H1 (cell line): ENCODE measurements at regions not wholly inside any gene's neighbourhood (a gene's known extent, or its start where the extent isn't known, plus 50 kb on each side); places are given as distances from the start of the nearest gene placed in this dataset.

ENCODE experiments used
- CTCF ChIA-PET: fragments of 300-600 bp; sonication (Branson Sonifier 250); formaldehyde crosslinking; loops from one replicate; lab custom pipeline; 2021; ENCODE audit not compliant: partially characterized antibody; lab: Charles Lee
- POLR2A ChIA-PET: fragments of 300-600 bp; sonication (Branson Sonifier 250); formaldehyde crosslinking; loops from one replicate; lab custom pipeline; 2021; ENCODE audit warnings: inconsistent platforms; ENCODE audit not compliant: partially characterized antibody; lab: Charles Lee
- DNase-seq, 2 experiments: peaks; one replicate each; pipeline versions ENCODE4 v3.0.0 to v3.0.0-alpha.2; 2010 to 2022; ENCODE audit warnings: low spot score in 2 of 2, low read depth in 1 of 2, mixed read lengths in 1 of 2
- FAIRE-seq: peaks from 2 replicates; lab custom pipeline; 2011; peaks lifted over from hg19 to GRCh38; lab: Jason Lieb, UNC
- H2AFZ ChIP-seq: 2 replicates; pipeline ENCODE4 v1.8.1; 2012; ENCODE audit warnings: low read length, inconsistent platforms
- H2AK5ac ChIP-seq: 2 replicates; pipeline ENCODE4 v1.6.1; 2013; ENCODE audit warnings: low read depth, low read length
- H2BK120ac ChIP-seq: replicated peaks from 2 replicates; pipeline ENCODE3; 2013; ENCODE audit warnings: low read depth, low read length, inconsistent platforms
- H2BK12ac ChIP-seq: 2 replicates; pipeline ENCODE4 v1.6.1; 2013; ENCODE audit warnings: low read depth, low read length
- H2BK15ac ChIP-seq: 2 replicates; pipeline ENCODE4 v1.6.1; 2013; ENCODE audit warnings: low read length
- H2BK20ac ChIP-seq: 2 replicates; pipeline ENCODE4 v1.6.1; 2013; ENCODE audit warnings: low read length
- H2BK5ac ChIP-seq: 2 replicates; pipeline ENCODE4 v1.6.1; 2013; ENCODE audit warnings: low read depth, low read length
- H3K14ac ChIP-seq: 2 replicates; pipeline ENCODE4 v1.6.1; 2013; ENCODE audit warnings: inconsistent platforms; ENCODE audit not compliant: insufficient read length
- H3K18ac ChIP-seq: 2 replicates; pipeline ENCODE4 v1.6.1; 2013; ENCODE audit warnings: low read length; ENCODE audit errors: extremely low read depth
- H3K23ac ChIP-seq: 2 replicates; pipeline ENCODE4 v1.6.1; 2013; ENCODE audit warnings: inconsistent platforms; ENCODE audit not compliant: insufficient read length
- H3K23me2 ChIP-seq: 2 replicates; pipeline ENCODE4 v1.6.1; 2013; ENCODE audit warnings: low read depth, low read length
- H3K27ac ChIP-seq: 2 replicates; pipeline ENCODE4 v1.6.1; 2011; ENCODE audit warnings: low read depth, low read length, inconsistent platforms
- H3K27me3 ChIP-seq, 4 experiments: replicated peaks in 1 of 4; 1 replicate in 1 of 4; 2 replicates in 3 of 4; pipeline versions ENCODE4 v1.6.1 to v1.8.1; 2011 to 2013; ENCODE audit warnings: low read length in 3 of 4, mild to moderate bottlenecking in 3 of 4, inconsistent platforms in 2 of 4, mixed read lengths in 2 of 4, moderate library complexity in 1 of 4; ENCODE audit not compliant: control insufficient read depth in 3 of 4, insufficient read depth in 3 of 4; ENCODE audit errors: extremely low read depth in 1 of 4
- H3K36me3 ChIP-seq, 4 experiments: 2 replicates each; pipeline versions ENCODE4 v1.6.1 to v1.8.1; 2011 to 2013; ENCODE audit warnings: mild to moderate bottlenecking in 4 of 4, low read length in 3 of 4, moderate library complexity in 2 of 4, control low read depth in 1 of 4, inconsistent platforms in 1 of 4; ENCODE audit not compliant: insufficient read depth in 4 of 4, control insufficient read depth in 2 of 4
- H3K4ac ChIP-seq: replicated peaks from 2 replicates; pipeline ENCODE3; 2013; ENCODE audit warnings: low read length, low read depth, mixed read lengths, inconsistent platforms; ENCODE audit not compliant: insufficient read length
- H3K4me1 ChIP-seq, 4 experiments: replicated peaks in 1 of 4; 1 replicate in 1 of 4; 2 replicates in 3 of 4; pipeline versions ENCODE4 v1.6.1 to v1.8.1; 2011 to 2013; ENCODE audit warnings: low read length in 3 of 4, inconsistent platforms in 2 of 4, mixed read lengths in 1 of 4; ENCODE audit not compliant: insufficient read depth in 4 of 4, control insufficient read depth in 3 of 4
- H3K4me2 ChIP-seq, 2 experiments: 2 replicates each; pipeline versions ENCODE4 v1.6.1 to v1.8.1; 2011 to 2013; ENCODE audit warnings: low read depth in 2 of 2, low read length in 2 of 2, control low read depth in 1 of 2, inconsistent platforms in 1 of 2, mild to moderate bottlenecking in 1 of 2; ENCODE audit not compliant: insufficient read depth in 1 of 2
- H3K4me3 ChIP-seq, 4 experiments: fragments of 200-600, 300-600 bp in 1 of 4; sonication (generic), shearing (Covaris generic), sonication (Bioruptor Twin) in 1 of 4; 2 replicates each; pipeline versions ENCODE4 v1.5.1 to v1.8.1; 2011 to 2016; ENCODE audit warnings: low read length in 4 of 4, low read depth in 3 of 4, control low read depth in 2 of 4, inconsistent platforms in 2 of 4, mild to moderate bottlenecking in 2 of 4, mixed read lengths in 1 of 4, moderate library complexity in 1 of 4; ENCODE audit not compliant: insufficient read depth in 2 of 4; ENCODE audit errors: extremely low read depth in 1 of 4
- H3K56ac ChIP-seq: replicated peaks from 2 replicates; pipeline ENCODE3; 2013; ENCODE audit warnings: low read depth, mild to moderate bottlenecking, mixed read lengths, low read length, inconsistent platforms; ENCODE audit not compliant: insufficient read length
- H3K79me1 ChIP-seq: 2 replicates; pipeline ENCODE4 v1.6.1; 2013; ENCODE audit warnings: low read depth, low read length, control low read depth
- H3K79me2 ChIP-seq, 2 experiments: 2 replicates each; pipeline versions ENCODE4 v1.6.1 to v1.8.1; 2012 to 2013; ENCODE audit warnings: low read length in 2 of 2, mild to moderate bottlenecking in 2 of 2, inconsistent platforms in 1 of 2; ENCODE audit not compliant: insufficient read depth in 2 of 2, control insufficient read depth in 1 of 2
- H3K9ac ChIP-seq, 4 experiments: replicated peaks in 1 of 4; 1 replicate in 1 of 4; 2 replicates in 3 of 4; pipeline versions ENCODE4 v1.6.1 to v1.8.1; 2011 to 2013; ENCODE audit warnings: low read depth in 3 of 4, low read length in 3 of 4, control low read depth in 2 of 4, mild to moderate bottlenecking in 2 of 4, moderate library complexity in 2 of 4, inconsistent platforms in 1 of 4; ENCODE audit errors: extremely low read depth in 1 of 4
- H3K9me3 ChIP-seq, 2 experiments: 2 replicates each; pipeline versions ENCODE4 v1.6.1 to v1.8.1; 2012 to 2013; ENCODE audit warnings: mild to moderate bottlenecking in 2 of 2, moderate library complexity in 2 of 2, control low read depth in 1 of 2, inconsistent platforms in 1 of 2, low read depth in 1 of 2, low read length in 1 of 2, mixed read lengths in 1 of 2; ENCODE audit not compliant: insufficient read depth in 2 of 2
- H4K20me1 ChIP-seq, 2 experiments: replicated peaks in 1 of 2; 2 replicates each; pipeline versions ENCODE3 to v1.8.1; 2011 to 2013; ENCODE audit warnings: inconsistent platforms in 2 of 2, low read length in 2 of 2, mild to moderate bottlenecking in 1 of 2; ENCODE audit not compliant: insufficient read depth in 2 of 2, control insufficient read depth in 1 of 2
- H4K5ac ChIP-seq: 2 replicates; pipeline ENCODE4 v1.6.1; 2013; ENCODE audit warnings: low read length, low read depth, mixed read lengths, inconsistent platforms; ENCODE audit not compliant: insufficient read length
- H4K8ac ChIP-seq: 2 replicates; pipeline ENCODE4 v1.8.0; 2013; ENCODE audit warnings: mild to moderate bottlenecking, moderate library complexity, low read length, inconsistent platforms; ENCODE audit not compliant: insufficient read depth; ENCODE audit errors: extremely low read depth
- H4K91ac ChIP-seq: replicated peaks from 2 replicates; pipeline ENCODE3; 2013; ENCODE audit warnings: low read length, mixed read lengths, inconsistent platforms; ENCODE audit not compliant: insufficient read length
- BACH1 ChIP-seq: IDR thresholded peaks from 2 replicates; pipeline ENCODE4 v1.6.1; 2012; ENCODE audit warnings: low read length, improper control_type of control experiment
- CHD1 ChIP-seq: IDR thresholded peaks from 2 replicates; pipeline ENCODE4 v1.6.1; 2012; ENCODE audit warnings: low read depth, low read length, improper control_type of control experiment
- EGR1 ChIP-seq: IDR thresholded peaks from 2 replicates; pipeline ENCODE4 v1.6.1; 2011; ENCODE audit warnings: low read depth, low read length, borderline replicate concordance
- GABPA ChIP-seq: IDR thresholded peaks from 2 replicates; pipeline ENCODE4 v1.6.1; 2011; ENCODE audit warnings: mild to moderate bottlenecking, low read length, moderate library complexity, borderline replicate concordance; ENCODE audit not compliant: insufficient read depth
- HDAC2 ChIP-seq, 2 experiments: fragments of 300-600 bp in 1 of 2; sonication (generic) in 1 of 2; IDR thresholded peaks; 2 replicates each; pipeline ENCODE4 v1.6.1; 2011 to 2012; ENCODE audit warnings: low read depth in 2 of 2, low read length in 2 of 2, mild to moderate bottlenecking in 2 of 2, moderate library complexity in 2 of 2, borderline replicate concordance in 1 of 2, inconsistent platforms in 1 of 2
- KDM4A ChIP-seq: IDR thresholded peaks from one replicate; pipeline ENCODE4 v1.7.1; 2012; ENCODE audit warnings: low read depth, mild to moderate bottlenecking, moderate library complexity, low read length, inconsistent platforms; ENCODE audit not compliant: severe bottlenecking
- PHF8 ChIP-seq: fragments of 200-600 bp; sonication (generic); conservative IDR thresholded peaks from 2 replicates; pipeline ENCODE4 v1.7.1; 2012; ENCODE audit warnings: low read depth, mild to moderate bottlenecking, inconsistent platforms, low read length, moderate library complexity
- RFX5 ChIP-seq: IDR thresholded peaks from 2 replicates; pipeline ENCODE4 v1.6.1; 2011; ENCODE audit warnings: low read depth, low read length, improper control_type of control experiment, borderline replicate concordance
- SP1 ChIP-seq: IDR thresholded peaks from 2 replicates; pipeline ENCODE4 v1.6.1; 2011; ENCODE audit warnings: low read depth, low read length
- SP4 ChIP-seq: IDR thresholded peaks from 2 replicates; pipeline ENCODE4 v1.6.1; 2012; ENCODE audit warnings: low read length, inconsistent platforms
- TAF1 ChIP-seq: IDR thresholded peaks from 2 replicates; pipeline ENCODE4 v1.6.1; 2011; ENCODE audit warnings: mild to moderate bottlenecking, low read depth, low read length
- TBP ChIP-seq: IDR thresholded peaks from 2 replicates; pipeline ENCODE4 v1.6.1; 2011; ENCODE audit warnings: low read depth, low read length, improper control_type of control experiment
- TCF12 ChIP-seq: IDR thresholded peaks from 2 replicates; pipeline ENCODE4 v1.6.1; 2011; ENCODE audit warnings: low read depth, mild to moderate bottlenecking, low read length
- YY1 ChIP-seq: IDR thresholded peaks from 2 replicates; pipeline ENCODE4 v1.6.1; 2011; ENCODE audit warnings: low read depth, mild to moderate bottlenecking, low read length

GRCh38 chr6:93821953-93822352 lies 402.6 kb upstream of the EPHA7 start:
- Histone ChIP-seq H3K56ac (no peak overlapping the region), H3K18ac (no peak overlapping the region), H2BK15ac (no peak overlapping the region), H3K4me1 (peaks cover 0 to 8% (median 1%) of the 10 kb centered on the region in 4 experiments; a peak in 2 of 7 replicates), H2BK120ac (no peak overlapping the region), H3K9me3 (no peaks in the 10 kb centered on the region), H3K79me2 (peaks cover 0 to 10% of the 10 kb centered on the region in 2 experiments; a peak in 2 of 4 replicates), H3K4ac (no peak overlapping the region), H3K27ac (no peak overlapping the region), H4K20me1 (peaks cover 0 to 6% of the 10 kb centered on the region in 2 experiments), H4K8ac (no peak overlapping the region), H4K5ac (no peak overlapping the region), H3K4me2 (no peak overlapping the region), H2AFZ (no peak overlapping the region), H2BK20ac (no peak overlapping the region), H3K27me3 (no peaks in the 10 kb centered on the region), H3K14ac (no peak overlapping the region), H3K23ac (no peak overlapping the region), H3K79me1 (no peaks in the 10 kb centered on the region), H3K9ac (no peak overlapping the region), H3K36me3 (peaks cover 0 to 50% (median 6%) of the 10 kb centered on the region in 4 experiments; a peak in 6 of 8 replicates), H2AK5ac (no peak overlapping the region), H2BK12ac (no peak overlapping the region), H3K4me3 (no peak overlapping the region), H3K23me2 (no peaks in the 10 kb centered on the region), H4K91ac (no peak overlapping the region), H2BK5ac (no peak overlapping the region)
- CTCF ChIA-PET, result interaction anchor here (0.6 to 1.1 kb wide), 2 partner anchors 101 to 1011 kb away, joined by 3 to 4 read pairs; no protein-coding TSS in a partner anchor
- POLR2A ChIA-PET, result interaction anchor here (0.8 to 1.5 kb wide), 7 partner anchors 8 to 106 kb away, joined by 4 to 7 read pairs (median 5); no protein-coding TSS in a partner anchor
- no peak for DNase-seq
- no peak for FAIRE-seq
- TF ChIP-seq EGR1 (no peak), KDM4A (no peak), HDAC2 (IDR thresholded peaks at IDR 0.05; ENCODE audit: borderline replicate concordance in 1 of 2, low read depth in 2 of 2, low read length in 2 of 2) (no peak), TCF12 (no peak), SP1 (no peak), TAF1 (no peak), YY1 (no peak), SP4 (no peak), BACH1 (no peak), GABPA (no peak), TBP (no peak), PHF8 (no peak), CHD1 (no peak), RFX5 (no peak)
